Activated CD4-positive, alpha-beta memory T cell treated with anti-CD3 and anti-CD28 coated beads for 36 hours (primary cell): ENCODE measurements at regions not wholly inside any gene's neighbourhood (a gene's known extent, or its start where the extent isn't known, plus 50 kb on each side); places are given as distances from the start of the nearest gene placed in this dataset.

Experiments
- CTCF ChIA-PET: fragments of 350-600 bp; sonication (Branson Sonifier 250); formaldehyde crosslinking; loops from one replicate; lab custom pipeline; 2021; ENCODE audit warnings: antibody characterized with exemption, inconsistent platforms; lab: Charles Lee
- POLR2A ChIA-PET: fragments of 350-600 bp; sonication (Branson Sonifier 250); formaldehyde crosslinking; loops from one replicate; lab custom pipeline; 2021; ENCODE audit warnings: antibody characterized with exemption; lab: Charles Lee
- DNase-seq: peaks from one replicate; pipeline ENCODE4 v3.0.0-alpha.2; 2020
- H3K27ac Mint-ChIP-seq: one replicate; pipeline ENCODE4 v1.8.0; 2021; ENCODE audit warnings: mixed read lengths
- H3K27me3 Mint-ChIP-seq: one replicate; pipeline ENCODE4 v1.8.0; 2021; ENCODE audit warnings: mixed read lengths
- H3K36me3 Mint-ChIP-seq: one replicate; pipeline ENCODE4 v1.8.0; 2021; ENCODE audit warnings: mixed read lengths
- H3K4me1 Mint-ChIP-seq: one replicate; pipeline ENCODE4 v1.8.0; 2021; ENCODE audit warnings: low read depth, mixed read lengths
- H3K4me3 Mint-ChIP-seq: one replicate; pipeline ENCODE4 v1.8.0; 2021; ENCODE audit warnings: mild to moderate bottlenecking, mixed read lengths
- H3K9me3 Mint-ChIP-seq: one replicate; pipeline ENCODE4 v1.8.0; 2021; ENCODE audit warnings: mixed read lengths
- intact Hi-C: fragments of 100-400 bp; cut with micrococcal nuclease; formaldehyde crosslinking; loops from one replicate; pipeline ENCODE4 v1.15.1; 2023

DNA sequence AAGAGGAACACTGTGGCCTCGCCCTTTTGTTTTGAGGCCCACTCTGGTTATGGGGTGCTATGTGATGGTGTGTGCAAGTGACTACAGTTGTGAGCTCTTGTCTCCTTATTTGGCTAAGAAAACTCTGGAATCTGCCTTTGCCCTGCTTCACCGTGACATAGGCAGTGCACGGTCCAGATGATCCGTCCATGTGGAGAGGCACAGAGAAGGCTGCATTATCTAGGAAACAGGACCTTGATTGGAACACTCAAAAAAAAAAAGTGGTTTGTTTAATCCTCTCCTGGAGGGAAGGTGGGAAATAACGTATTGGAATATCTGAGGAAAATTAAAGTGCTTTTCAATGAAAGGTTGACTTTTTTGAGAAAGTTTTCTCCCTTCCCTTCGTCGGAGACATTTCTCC lies 233.3 kb downstream of the CHD9NB start:
- DNase-seq: no peak
- peaks cover 2% of the 10 kb centered on the region for H3K9me3 Mint-ChIP-seq
- no peaks in the 10 kb centered on the region for H3K36me3 Mint-ChIP-seq
- peaks cover 2% of the 10 kb centered on the region for H3K27me3 Mint-ChIP-seq
- ChIA-PET CTCF (no interaction called here), POLR2A (no interaction called here)
- intact Hi-C loops: no loop called here
- H3K27ac Mint-ChIP-seq: no peak overlapping the region
- H3K4me3 Mint-ChIP-seq: no peak overlapping the region
- H3K4me1 Mint-ChIP-seq: no peaks in the 10 kb centered on the region

DNA sequence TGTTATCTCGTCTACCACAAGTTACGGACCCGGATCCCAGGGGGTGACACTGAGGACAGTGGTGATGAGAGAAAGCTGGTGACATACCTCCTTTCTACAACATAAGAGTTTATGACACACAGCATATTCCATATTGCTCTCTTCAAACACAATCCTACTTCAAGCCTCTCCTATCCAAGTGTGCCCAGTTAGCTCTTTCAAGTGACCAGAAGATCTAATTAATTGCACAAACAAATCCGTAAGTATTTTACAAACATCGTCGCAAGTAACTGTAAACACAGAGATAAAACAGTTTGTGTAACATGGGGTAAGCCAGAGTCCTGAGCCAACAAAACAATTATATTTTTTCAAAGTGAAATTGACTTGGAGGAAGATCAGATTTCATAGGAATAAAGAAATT lies 235.0 kb downstream of the CHD9NB start:
- POLR2A ChIA-PET: no interaction called here

DNA sequence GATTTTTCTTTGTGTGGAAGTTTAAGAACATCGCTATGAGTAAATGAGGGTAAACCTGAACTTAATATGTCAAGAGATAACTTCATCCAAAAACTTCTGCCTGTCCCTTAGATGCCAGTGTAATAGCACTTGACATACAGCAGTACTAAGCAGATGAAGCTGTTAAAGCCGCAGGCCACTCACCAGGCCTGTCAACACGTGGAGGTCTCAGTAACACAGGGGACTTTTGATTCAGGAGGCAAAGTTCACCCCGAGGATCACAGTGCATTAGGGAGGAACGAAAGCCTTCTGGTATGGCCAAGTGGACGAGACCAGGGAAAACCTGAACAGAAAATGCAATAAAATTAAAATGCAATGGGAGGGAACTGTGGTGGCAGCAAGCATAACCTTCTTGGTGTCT lies 235.7 kb downstream of the CHD9NB start:
- intact Hi-C loops: no loop called here
- Mint-ChIP-seq H3K36me3 (no peaks in the 10 kb centered on the region), H3K27ac (no peak overlapping the region), H3K27me3 (peaks cover 2% of the 10 kb centered on the region), H3K4me1 (no peaks in the 10 kb centered on the region), H3K9me3 (peaks cover 2% of the 10 kb centered on the region), H3K4me3 (no peak overlapping the region)
- ChIA-PET CTCF (no interaction called here), POLR2A (no interaction called here)
- no peak for DNase-seq

More for the DNA sequence above, 235.0 kb downstream of the CHD9NB start:
- intact Hi-C loops: no loop called here
- peaks cover 2% of the 10 kb centered on the region for H3K27me3 Mint-ChIP-seq
- no peak for DNase-seq
- CTCF ChIA-PET: no interaction called here
- no peaks in the 10 kb centered on the region for H3K4me1 Mint-ChIP-seq
- no peak overlapping the region for H3K4me3 Mint-ChIP-seq
- H3K36me3 Mint-ChIP-seq: no peaks in the 10 kb centered on the region
- H3K27ac Mint-ChIP-seq: no peak overlapping the region
- H3K9me3 Mint-ChIP-seq: peaks cover 2% of the 10 kb centered on the region

DNA sequence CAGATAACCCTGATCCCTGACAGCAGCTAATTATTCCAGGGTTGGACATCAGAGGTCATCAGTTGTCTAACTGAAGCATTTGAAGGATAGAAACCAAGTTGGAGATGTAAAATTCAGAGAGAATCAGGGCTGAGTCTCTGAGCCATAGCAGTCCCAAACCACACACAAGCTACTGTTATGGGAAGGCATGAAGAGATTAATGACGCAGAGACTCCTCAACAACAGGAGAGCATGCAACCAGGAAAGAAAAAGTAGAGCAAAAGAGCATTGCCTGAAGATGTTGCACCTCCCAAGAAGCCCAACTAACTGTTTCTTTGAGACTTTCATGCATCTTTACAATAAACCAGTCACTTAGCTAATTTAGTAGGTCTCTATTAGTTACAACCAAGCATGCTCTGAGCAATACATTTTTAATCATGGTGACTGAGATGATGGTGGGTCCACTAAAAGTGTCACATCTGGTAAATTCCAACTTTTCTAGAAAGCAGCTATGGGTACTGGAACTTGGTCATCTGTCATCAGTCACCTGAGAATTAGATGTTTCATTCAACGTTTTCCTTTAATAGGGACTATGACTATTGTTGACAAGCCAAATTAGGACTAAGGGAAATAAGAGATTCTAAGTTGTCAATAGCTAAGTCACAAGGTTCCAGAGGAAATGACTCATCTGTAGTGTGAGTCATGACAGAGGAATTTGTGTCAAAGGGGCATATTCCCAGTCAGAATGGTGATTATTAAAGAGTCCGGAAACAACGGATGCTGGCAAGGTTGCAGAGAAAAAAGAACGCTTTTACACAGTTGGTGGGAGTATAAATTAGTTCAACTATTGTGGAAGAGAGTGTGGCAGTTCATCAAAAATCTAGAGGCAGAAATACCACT lies 239.8 kb downstream of the CHD9NB start:
- ChIA-PET POLR2A (interaction anchor here (0.6 kb wide), 1 partner anchor 29 kb away, joined by 3 read pairs; no protein-coding TSS in a partner anchor), CTCF (no interaction called here)
- DNase-seq: no peak
- Mint-ChIP-seq H3K4me3 (no peak overlapping the region), H3K27me3 (no peaks in the 10 kb centered on the region), H3K4me1 (no peaks in the 10 kb centered on the region), H3K27ac (no peak overlapping the region), H3K9me3 (peaks cover 2% of the 10 kb centered on the region), H3K36me3 (no peaks in the 10 kb centered on the region)
- intact Hi-C loops: no loop called here

DNA sequence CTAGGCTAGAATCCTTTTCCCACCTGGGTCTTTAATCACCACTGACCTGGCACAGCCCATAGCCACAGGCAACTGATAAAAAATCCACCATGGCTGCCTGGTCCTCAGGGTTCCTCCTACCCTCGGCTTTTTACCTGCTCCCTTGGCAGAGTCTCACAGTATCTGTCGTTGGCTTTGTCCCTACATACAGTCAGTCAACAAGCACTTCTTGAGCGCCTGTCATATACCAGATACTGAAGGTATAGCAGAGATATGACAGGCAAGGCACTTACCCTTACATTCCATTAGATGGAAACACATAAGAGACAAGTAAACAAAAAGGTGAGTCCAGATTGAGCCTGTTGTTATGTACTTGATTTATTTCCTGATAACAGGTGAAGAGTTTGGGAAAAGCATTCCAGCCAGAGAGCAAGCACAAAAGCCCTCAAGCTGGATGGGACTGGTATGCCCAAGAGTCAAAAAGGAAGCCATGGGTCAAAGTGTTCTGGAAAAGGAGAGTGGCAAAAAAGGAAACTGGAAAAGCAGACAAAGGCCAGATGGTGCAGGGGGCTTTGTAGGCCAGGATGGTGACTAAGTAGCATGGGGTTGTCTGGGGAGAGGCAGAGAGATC lies 247.0 kb downstream of the CHD9NB start:
- no peak overlapping the region for H3K4me3 Mint-ChIP-seq
- no peaks in the 10 kb centered on the region for H3K36me3 Mint-ChIP-seq
- H3K4me1 Mint-ChIP-seq: no peaks in the 10 kb centered on the region
- intact Hi-C loops: no loop called here
- ChIA-PET POLR2A (no interaction called here), CTCF (no interaction called here)
- H3K9me3 Mint-ChIP-seq: peaks cover 3% of the 10 kb centered on the region
- H3K27ac Mint-ChIP-seq: no peak overlapping the region
- no peaks in the 10 kb centered on the region for H3K27me3 Mint-ChIP-seq
- no peak for DNase-seq

DNA sequence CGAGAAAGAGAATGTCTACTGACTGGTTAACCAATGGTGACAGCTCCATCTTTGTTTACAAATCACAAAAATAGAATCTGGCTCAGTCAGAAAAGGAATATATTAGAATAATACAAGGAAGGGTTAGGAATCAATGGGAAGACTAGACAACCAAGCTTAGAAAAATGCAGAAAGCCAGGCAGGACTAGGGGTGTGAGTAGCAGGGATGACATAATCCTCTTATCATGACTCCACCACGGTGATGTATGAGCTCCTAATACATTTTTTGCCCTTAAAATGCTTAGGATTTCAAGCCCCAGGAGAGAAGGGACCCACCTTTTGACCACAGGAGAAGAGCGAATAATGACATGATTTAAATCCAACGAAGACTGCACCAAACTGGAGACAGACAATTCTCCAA lies 252.3 kb downstream of the CHD9NB start:
- intact Hi-C loops: no loop called here
- Mint-ChIP-seq H3K4me1 (no peaks in the 10 kb centered on the region), H3K9me3 (peaks cover 5% of the 10 kb centered on the region), H3K27me3 (no peaks in the 10 kb centered on the region), H3K4me3 (no peak overlapping the region), H3K36me3 (no peaks in the 10 kb centered on the region), H3K27ac (no peak overlapping the region)
- POLR2A ChIA-PET: no interaction called here
- no peak for DNase-seq
- CTCF ChIA-PET: no interaction called here

DNA sequence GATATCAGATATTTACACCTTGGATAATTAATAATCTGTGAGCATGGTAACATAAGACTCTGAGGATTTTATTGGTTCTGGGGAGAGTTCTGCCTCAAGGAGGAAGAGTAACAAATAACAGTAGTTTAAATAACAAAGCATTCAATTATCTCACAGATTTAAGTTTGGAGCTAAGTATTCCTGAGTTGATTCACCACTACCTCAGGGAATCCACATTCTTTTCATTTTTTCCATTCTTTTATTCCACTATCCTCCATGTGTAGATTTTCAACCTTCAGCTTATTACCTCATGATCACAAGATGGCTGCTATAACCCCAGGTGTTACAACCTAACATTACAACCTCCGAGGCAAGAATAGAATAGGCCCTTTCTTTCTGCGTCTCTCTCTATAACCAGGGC lies 252.2 kb upstream of the TOX3 start:
- intact Hi-C loops: no loop called here
- H3K27ac Mint-ChIP-seq: no peak overlapping the region
- H3K27me3 Mint-ChIP-seq: no peaks in the 10 kb centered on the region
- no peak overlapping the region for H3K4me3 Mint-ChIP-seq
- no peaks in the 10 kb centered on the region for H3K36me3 Mint-ChIP-seq
- no peaks in the 10 kb centered on the region for H3K4me1 Mint-ChIP-seq
- CTCF ChIA-PET: no interaction called here
- H3K9me3 Mint-ChIP-seq: peaks cover 2% of the 10 kb centered on the region
- POLR2A ChIA-PET: no interaction called here
- DNase-seq: no peak

DNA sequence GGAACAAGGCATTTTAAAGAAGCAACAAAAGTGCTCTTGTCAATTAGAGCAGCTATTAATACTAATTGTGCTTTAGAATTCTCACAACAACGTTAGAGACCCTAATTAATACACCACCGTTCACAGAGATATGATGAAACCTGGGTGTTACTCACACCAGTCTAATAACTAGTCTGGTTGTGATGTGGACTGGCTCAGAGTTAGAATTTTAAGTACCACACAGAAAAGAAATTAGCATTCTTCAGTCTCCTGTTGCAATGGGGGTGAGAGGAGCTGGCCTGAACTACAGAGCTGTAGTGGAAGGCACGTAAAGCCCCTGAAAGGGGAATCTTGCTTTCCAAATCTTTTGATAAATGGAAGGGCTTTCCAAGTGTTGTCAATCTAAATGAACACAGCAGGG lies 240.8 kb upstream of the TOX3 start:
- intact Hi-C loops: no loop called here
- no peak overlapping the region for H3K4me3 Mint-ChIP-seq
- no peak for DNase-seq
- H3K36me3 Mint-ChIP-seq: no peaks in the 10 kb centered on the region
- CTCF ChIA-PET: no interaction called here
- H3K27me3 Mint-ChIP-seq: no peaks in the 10 kb centered on the region
- H3K4me1 Mint-ChIP-seq: no peaks in the 10 kb centered on the region
- H3K9me3 Mint-ChIP-seq: no peaks in the 10 kb centered on the region
- H3K27ac Mint-ChIP-seq: no peak overlapping the region
- POLR2A ChIA-PET: no interaction called here

DNA sequence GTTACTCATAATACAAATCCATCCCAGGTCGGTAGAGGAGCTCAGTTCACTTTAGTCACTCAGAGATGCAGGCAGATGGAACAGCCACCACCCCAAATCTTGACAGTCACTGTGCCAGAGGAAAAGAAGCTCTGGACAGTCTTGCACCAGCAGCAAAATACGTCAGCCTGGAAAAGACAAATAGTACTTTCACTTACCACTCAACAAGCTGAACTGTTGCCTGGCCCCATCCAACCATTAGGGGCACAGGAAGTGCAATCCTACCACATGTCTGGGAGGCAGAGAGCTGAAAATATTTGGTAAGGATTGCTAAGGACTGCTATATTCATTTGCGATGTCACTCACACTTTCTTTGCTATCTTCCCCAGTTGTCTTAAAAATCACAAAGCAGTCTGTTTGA lies 239.1 kb upstream of the TOX3 start:
- H3K27me3 Mint-ChIP-seq: no peaks in the 10 kb centered on the region
- intact Hi-C loops: no loop called here
- H3K4me1 Mint-ChIP-seq: no peaks in the 10 kb centered on the region
- H3K4me3 Mint-ChIP-seq: no peak overlapping the region
- H3K27ac Mint-ChIP-seq: no peak overlapping the region
- H3K36me3 Mint-ChIP-seq: no peaks in the 10 kb centered on the region
- ChIA-PET POLR2A (no interaction called here), CTCF (no interaction called here)
- no peak for DNase-seq
- no peaks in the 10 kb centered on the region for H3K9me3 Mint-ChIP-seq

DNA sequence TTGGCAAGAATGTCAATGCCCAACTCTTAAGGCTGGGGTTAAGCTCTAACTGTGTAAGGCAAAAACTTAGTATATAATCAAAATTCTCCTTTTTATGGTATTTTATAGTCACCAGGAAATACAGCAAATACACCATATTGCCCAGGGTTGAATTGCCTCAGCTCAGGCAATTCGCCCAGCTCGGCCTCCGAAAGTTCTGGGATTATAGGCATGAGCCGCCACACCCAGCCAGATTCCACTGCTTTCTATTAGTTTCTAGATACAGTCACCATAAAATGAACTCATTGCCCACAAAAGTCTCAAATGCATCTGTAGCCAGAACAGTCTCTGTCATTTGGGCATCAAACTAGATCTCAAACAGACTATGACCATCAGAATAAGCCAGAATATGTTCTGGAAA lies 238.7 kb upstream of the TOX3 start:
- H3K4me1 Mint-ChIP-seq: no peaks in the 10 kb centered on the region
- no peak for DNase-seq
- ChIA-PET CTCF (no interaction called here), POLR2A (no interaction called here)
- H3K27ac Mint-ChIP-seq: no peak overlapping the region
- H3K36me3 Mint-ChIP-seq: no peaks in the 10 kb centered on the region
- no peaks in the 10 kb centered on the region for H3K27me3 Mint-ChIP-seq
- H3K9me3 Mint-ChIP-seq: no peaks in the 10 kb centered on the region
- H3K4me3 Mint-ChIP-seq: no peak overlapping the region
- intact Hi-C loops: no loop called here

DNA sequence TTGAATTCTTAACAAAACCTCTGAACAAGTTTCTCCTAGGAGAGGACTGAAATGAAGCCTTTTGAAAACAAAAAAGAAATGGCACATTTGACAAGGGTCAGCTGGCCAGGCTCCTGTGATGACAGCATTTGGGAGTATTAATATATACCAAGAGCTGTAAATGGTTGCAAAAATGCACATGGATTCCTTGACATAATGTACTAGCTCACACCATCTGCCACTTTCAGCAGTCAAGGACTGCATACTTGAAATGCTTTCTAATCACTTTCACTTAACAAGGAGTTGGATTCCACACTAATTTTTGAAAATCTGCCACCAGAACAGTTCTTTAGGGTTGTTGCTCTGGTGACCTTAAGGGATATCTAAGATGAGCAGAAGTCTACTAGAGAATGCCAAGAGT lies 236.7 kb upstream of the TOX3 start:
- Mint-ChIP-seq H3K4me1 (no peaks in the 10 kb centered on the region), H3K4me3 (no peak overlapping the region), H3K9me3 (no peaks in the 10 kb centered on the region), H3K36me3 (no peaks in the 10 kb centered on the region), H3K27me3 (no peaks in the 10 kb centered on the region), H3K27ac (no peak overlapping the region)
- CTCF ChIA-PET: no interaction called here
- POLR2A ChIA-PET: no interaction called here
- intact Hi-C loops: no loop called here
- DNase-seq: no peak

DNA sequence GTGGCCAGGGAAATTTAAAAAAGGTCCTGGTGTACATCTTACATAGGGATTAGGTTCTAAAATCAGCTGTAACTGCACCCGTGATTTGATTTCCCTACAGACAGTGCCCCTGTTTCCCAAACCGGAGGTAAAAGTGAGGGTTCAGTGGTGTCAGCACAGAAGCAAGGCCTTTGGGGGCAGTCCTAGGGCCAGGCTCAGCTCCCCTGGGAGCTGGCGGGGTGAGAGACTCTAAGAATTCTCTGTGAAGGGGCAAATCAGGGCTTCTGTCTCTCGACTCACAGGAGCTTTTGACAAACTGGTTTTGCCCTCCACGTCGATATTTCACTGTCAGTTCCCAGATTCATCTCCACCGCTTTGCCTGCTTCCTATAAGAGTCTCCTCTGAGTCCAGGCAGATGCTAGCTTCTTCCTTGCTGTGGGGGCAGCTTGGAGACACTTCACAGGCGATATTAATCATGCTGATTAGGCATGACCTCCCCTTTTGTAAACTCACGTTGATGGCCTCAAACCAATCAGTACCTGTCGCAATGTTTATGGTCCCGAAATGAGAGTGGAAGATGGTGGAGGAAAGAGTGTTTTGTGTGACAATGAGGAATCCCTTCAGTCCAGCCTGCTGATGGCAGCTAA lies 234.2 kb upstream of the TOX3 start:
- ChIA-PET CTCF (no interaction called here), POLR2A (no interaction called here)
- H3K27ac Mint-ChIP-seq: no peak overlapping the region
- intact Hi-C loops: no loop called here
- H3K4me3 Mint-ChIP-seq: no peak overlapping the region
- no peaks in the 10 kb centered on the region for H3K4me1 Mint-ChIP-seq
- no peaks in the 10 kb centered on the region for H3K27me3 Mint-ChIP-seq
- H3K36me3 Mint-ChIP-seq: no peaks in the 10 kb centered on the region
- no peak for DNase-seq
- no peaks in the 10 kb centered on the region for H3K9me3 Mint-ChIP-seq
